ENCODE measurements at regions not wholly inside any gene's neighbourhood (a gene's known extent, or its start where the extent isn't known, plus 50 kb on each side); places are given as distances from the start of the nearest gene placed in this dataset.

DNA sequence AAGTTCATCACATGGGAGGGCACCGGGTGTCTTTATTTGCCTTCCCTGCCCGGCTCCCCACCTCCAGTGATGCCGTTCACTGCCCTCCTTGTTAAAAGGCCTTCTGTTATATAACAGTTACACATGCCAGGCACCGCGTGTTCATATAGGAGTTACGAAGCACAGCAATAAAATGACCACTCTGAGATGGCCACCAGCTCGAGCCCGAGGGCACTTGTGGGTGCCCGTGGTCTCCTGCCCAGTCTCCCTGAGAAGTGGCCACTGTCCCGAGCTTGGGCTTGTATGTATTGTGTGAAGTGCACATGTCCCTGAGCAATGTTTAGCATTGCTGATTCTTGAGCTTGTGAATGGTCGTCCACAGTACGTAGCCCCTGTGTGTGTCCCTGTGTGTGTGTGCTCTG, 355.6 kb downstream of the SEC14L1 start:
- no peaks in the 10 kb centered on the region for H3K9me3 ChIP-seq
- no peak for DNase-seq
- no peak overlapping the region for H3K4me3 ChIP-seq
- peaks cover 91% of the 10 kb centered on the region for H3K36me3 ChIP-seq
- no peaks in the 10 kb centered on the region for H3K27me3 ChIP-seq

DNA sequence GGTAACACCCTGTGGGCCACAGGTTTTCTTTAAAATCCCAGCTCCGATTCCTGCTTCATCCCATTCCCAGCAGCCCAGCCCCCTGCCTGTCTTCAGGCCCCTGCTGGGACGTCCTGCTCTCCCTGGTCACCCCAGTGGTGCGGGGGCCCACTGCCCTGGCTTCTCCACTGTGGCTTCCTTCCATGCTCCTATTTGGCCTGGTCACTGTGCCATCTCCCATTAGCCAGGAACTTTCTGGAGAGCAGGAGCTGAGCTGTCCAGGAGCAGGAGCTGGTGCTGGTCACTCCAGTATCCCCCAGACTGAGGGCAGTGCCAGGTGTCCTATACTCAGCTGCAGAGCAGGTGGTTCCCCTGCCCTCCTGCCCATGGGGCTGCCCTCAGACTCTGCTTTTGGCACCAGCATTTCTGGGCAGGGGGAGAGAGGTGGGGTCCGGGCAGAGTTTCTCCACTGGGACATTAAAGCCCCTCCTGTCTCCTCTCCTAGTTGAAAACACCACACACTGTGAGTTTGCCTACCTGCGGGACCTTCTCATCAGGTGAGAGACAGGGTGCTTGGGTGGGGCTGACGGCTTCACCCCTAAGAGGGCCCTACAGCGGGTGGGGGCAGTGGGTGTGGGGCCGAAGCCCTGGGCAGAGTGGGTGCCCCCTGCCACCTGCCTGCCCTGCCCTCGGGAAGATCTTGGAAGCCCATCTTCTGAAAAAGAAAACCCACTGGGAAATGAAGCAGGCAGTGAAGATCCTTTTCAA, 356.2 kb downstream of the SEC14L1 start:
- H3K4me3 ChIP-seq: no peak overlapping the region
- H3K9me3 ChIP-seq: no peaks in the 10 kb centered on the region
- H3K27me3 ChIP-seq: no peaks in the 10 kb centered on the region
- DNase-seq: no peak
- peaks cover 92% of the 10 kb centered on the region for H3K36me3 ChIP-seq

- Histone ChIP-seq H3K36me3 (peaks cover 92% of the 10 kb centered on the region), H3K27me3 (no peaks in the 10 kb centered on the region), H3K4me3 (no peak overlapping the region), H3K9me3 (no peaks in the 10 kb centered on the region)
- DNase-seq: no peak
These were observed 356.8 kb downstream of the SEC14L1 start for GRCh38 chr17:77497578-77497934.

DNA sequence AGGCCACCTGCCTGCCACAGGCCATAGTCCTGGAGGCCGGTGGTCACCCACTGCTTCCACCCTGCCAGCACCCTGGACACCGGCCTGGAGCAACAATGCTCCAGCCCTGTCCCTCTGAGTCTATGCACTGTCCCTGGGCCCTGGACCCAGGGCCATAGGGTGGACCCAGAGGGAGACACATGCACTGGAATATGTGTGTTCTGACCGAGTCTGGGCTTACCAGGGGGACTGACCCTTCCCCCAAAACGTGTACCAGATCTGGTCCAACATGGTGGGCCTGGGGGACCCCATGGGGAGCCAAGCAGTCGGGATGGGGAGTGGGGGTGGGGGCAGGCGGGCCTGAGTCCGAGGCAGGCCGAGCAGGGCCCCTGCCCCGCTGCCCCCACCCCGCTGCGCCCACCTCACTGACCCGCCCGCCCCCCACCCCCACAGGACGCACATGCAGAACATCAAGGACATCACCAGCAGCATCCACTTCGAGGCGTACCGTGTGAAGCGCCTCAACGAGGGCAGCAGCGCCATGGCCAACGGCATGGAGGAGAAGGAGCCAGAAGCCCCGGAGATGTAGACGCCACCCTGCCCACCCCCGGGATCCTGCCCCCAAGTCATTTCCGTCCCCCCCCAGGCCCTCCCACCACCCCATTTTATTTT, 357.4 kb downstream of the SEC14L1 start:
- Histone ChIP-seq H3K9me3 (no peaks in the 10 kb centered on the region), H3K36me3 (peaks cover 92% of the 10 kb centered on the region)

GRCh38 chr17:77498791-77499698, 358.3 kb downstream of the SEC14L1 start:
- DNase-seq: no peak
- Histone ChIP-seq H3K27me3 (no peaks in the 10 kb centered on the region), H3K9me3 (no peaks in the 10 kb centered on the region), H3K36me3 (peaks cover 90% of the 10 kb centered on the region), H3K4me3 (no peak overlapping the region)

More for the DNA sequence above, 357.4 kb downstream of the SEC14L1 start:
- no peak for DNase-seq
- Histone ChIP-seq H3K4me3 (no peak overlapping the region), H3K27me3 (no peaks in the 10 kb centered on the region)

- Histone ChIP-seq H3K4me3 (no peak overlapping the region), H3K36me3 (peaks cover 86% of the 10 kb centered on the region), H3K27me3 (no peaks in the 10 kb centered on the region), H3K9me3 (no peaks in the 10 kb centered on the region)
- no peak for DNase-seq
These were observed 359.1 kb downstream of the SEC14L1 start for GRCh38 chr17:77499699-77500435.

GRCh38 chr17:77501101-77501566, 360.4 kb downstream of the SEC14L1 start:
- peaks cover 74% of the 10 kb centered on the region for H3K36me3 ChIP-seq
- DNase-seq: no peak
- H3K27me3 ChIP-seq: no peaks in the 10 kb centered on the region
- H3K4me3 ChIP-seq: no peak overlapping the region
- no peaks in the 10 kb centered on the region for H3K9me3 ChIP-seq

DNA sequence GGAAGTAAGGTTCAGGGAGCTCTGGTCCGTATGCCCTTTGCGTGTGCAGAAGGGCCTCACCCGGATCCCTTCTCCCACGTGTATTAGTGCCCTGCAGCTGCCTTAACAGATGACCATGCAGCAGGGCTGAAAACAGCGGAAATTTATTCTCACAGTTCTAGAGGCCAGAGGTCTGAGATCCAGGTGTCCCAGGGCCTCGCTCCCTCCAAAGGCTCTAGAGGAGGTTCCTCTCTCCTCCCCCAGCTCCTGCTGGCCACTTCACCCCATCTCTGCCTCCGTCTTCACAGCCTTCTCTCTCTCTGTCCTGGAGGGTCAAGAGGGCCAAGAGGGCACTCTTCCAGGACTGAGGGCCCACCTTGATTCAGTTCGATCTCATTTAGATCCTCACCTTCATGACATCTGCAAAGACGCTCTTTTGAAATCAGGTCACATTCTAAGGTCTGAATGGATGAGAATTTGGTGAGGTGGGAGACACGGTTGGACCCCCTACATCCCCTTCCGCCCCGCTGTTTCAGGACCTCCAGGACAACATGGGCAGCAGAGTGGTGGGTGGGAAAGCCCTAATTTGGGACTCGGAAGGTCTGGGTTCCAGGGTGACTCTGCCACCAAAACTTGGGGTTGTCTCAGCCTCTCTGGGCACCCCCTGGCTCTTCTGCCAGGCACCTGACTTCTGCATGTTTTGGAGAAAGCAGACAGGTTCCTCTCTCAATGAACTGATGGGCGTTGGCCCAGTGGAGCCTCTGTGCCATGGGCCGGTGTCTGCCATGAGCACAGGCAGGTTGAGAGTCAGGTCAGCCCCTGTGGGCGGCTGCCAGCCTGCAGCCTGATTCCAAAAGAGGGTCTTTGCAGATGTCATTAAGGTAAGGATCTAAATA, 361.2 kb downstream of the SEC14L1 start:
- DNase-seq: no peak
- Histone ChIP-seq H3K9me3 (no peaks in the 10 kb centered on the region), H3K4me3 (no peak overlapping the region), H3K36me3 (peaks cover 66% of the 10 kb centered on the region), H3K27me3 (no peaks in the 10 kb centered on the region)

GRCh38 chr17:77502626-77503292, 362.0 kb downstream of the SEC14L1 start:
- no peak for DNase-seq
- Histone ChIP-seq H3K27me3 (no peaks in the 10 kb centered on the region), H3K4me3 (no peak overlapping the region), H3K9me3 (no peaks in the 10 kb centered on the region), H3K36me3 (peaks cover 60% of the 10 kb centered on the region)

GRCh38 chr17:77503293-77503655, 362.5 kb downstream of the SEC14L1 start:
- Histone ChIP-seq H3K27me3 (no peaks in the 10 kb centered on the region), H3K9me3 (no peaks in the 10 kb centered on the region), H3K36me3 (peaks cover 59% of the 10 kb centered on the region), H3K4me3 (no peak overlapping the region)
- no peak for DNase-seq

- no peaks in the 10 kb centered on the region; the same call in 1 of the 2 replicates for H3K9me3 ChIP-seq
- H3K27me3 ChIP-seq: no peaks in the 10 kb centered on the region
- peaks cover 62% of the 10 kb centered on the region for H3K36me3 ChIP-seq
- DNase-seq: no peak
- no peak overlapping the region for H3K4me3 ChIP-seq
These were observed 363.3 kb downstream of the SEC14L1 start for GRCh38 chr17:77503916-77504651.

DNA sequence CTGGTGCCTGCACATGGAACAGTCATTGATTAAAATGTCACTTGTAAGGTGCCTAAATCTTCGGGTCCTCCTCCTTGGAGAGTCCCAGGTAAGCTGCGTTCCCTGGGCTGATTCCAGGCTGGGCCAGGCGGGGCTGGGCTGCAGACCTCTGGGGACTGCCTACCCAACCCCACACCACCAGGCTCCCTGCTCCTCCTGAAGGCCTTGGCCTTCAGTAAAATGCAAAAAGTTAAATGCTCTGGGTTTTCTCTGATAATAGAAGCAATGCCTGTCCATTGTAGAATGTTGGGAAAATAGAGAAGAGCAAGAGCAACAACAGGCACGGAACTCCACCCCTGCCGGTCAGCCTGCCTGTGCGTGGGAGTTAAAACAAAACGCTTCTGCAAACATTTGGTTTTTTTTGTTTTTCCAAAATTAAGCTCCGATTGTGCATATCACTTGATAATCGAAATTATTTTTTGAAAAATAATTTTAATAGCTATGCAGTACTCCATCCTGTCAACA, 363.9 kb downstream of the SEC14L1 start:
- Histone ChIP-seq H3K27me3 (no peaks in the 10 kb centered on the region), H3K36me3 (peaks cover 62% of the 10 kb centered on the region), H3K4me3 (no peak overlapping the region), H3K9me3 (no peaks in the 10 kb centered on the region; the same call in 1 of the 2 replicates)
- DNase-seq: no peak

GRCh38 chr17:77505181-77505639, 364.4 kb downstream of the SEC14L1 start:
- Histone ChIP-seq H3K9me3 (no peaks in the 10 kb centered on the region; the same call in 1 of the 2 replicates), H3K4me3 (no peak overlapping the region), H3K36me3 (peaks cover 62% of the 10 kb centered on the region), H3K27me3 (no peaks in the 10 kb centered on the region)
- no peak for DNase-seq

DNA sequence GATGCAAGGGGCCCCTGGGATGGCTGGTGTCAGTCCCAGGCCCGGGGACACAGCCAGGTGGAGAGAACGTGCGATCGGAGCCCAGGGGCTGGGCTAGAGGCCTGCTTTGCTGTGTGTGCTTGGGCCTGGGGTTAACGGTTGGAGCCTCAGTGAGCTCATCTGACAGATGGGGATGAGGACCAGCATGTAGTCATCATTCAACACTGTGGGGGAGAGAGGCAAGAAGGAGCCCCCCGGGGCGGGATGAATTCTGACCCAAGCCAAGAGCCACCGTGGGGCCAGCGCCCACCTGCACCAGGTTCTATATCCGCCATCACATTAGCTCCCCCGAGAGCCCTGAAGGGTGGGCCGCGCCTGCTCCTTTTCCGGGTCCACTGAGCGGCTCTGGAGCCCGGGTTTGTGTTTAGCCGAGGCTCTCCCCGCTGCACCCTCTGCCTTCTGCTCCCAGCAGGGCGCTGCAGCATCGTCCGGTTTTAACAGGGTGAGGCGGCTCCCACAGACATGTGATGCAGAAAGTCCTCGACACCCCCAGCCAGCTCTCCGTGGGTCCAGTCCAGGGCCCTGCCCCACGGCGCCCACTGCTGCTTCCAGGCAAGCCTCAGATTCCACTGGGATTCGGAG, 365.7 kb downstream of the SEC14L1 start:
- no peak for DNase-seq
- Histone ChIP-seq H3K36me3 (peaks cover 51% of the 10 kb centered on the region), H3K9me3 (no peaks in the 10 kb centered on the region; the same call in none of the 2 replicates), H3K27me3 (no peaks in the 10 kb centered on the region), H3K4me3 (no peak overlapping the region)

All from MG63 (cell line).